Fibroblast of lung (primary cell): ENCODE measurements at regions not wholly inside any gene's neighbourhood (a gene's known extent, or its start where the extent isn't known, plus 50 kb on each side); places are given as distances from the start of the nearest gene placed in this dataset.

ENCODE experiments used
- DNase-seq, 2 donors: peaks; one replicate each; pipeline versions ENCODE4 v3.0.0 to v3.0.0-alpha.2; 2010; ENCODE audit warnings: low read depth in 2 of 2
- H2AFZ ChIP-seq: 2 replicates; pipeline ENCODE4 v1.5.1; 2012; ENCODE audit warnings: low read length, control low read depth, inconsistent platforms
- H3K27ac ChIP-seq: 2 replicates; pipeline ENCODE4 v1.5.1; 2011; ENCODE audit warnings: low read length, control low read depth; ENCODE audit not compliant: insufficient read depth
- H3K27me3 ChIP-seq: 2 replicates; pipeline ENCODE4 v1.5.1; 2011; ENCODE audit warnings: mild to moderate bottlenecking, low read length; ENCODE audit not compliant: control insufficient read depth, insufficient read depth
- H3K36me3 ChIP-seq: 2 replicates; pipeline ENCODE4 v1.5.1; 2011; ENCODE audit warnings: low read length; ENCODE audit not compliant: control insufficient read depth, insufficient read depth
- H3K4me1 ChIP-seq: 2 replicates; pipeline ENCODE4 v1.5.1; 2011; ENCODE audit warnings: low read length; ENCODE audit not compliant: control insufficient read depth, insufficient read depth; ENCODE audit errors: extremely low read depth
- H3K4me2 ChIP-seq: 2 replicates; pipeline ENCODE4 v1.5.1; 2011; ENCODE audit warnings: low read length, control low read depth; ENCODE audit not compliant: insufficient read depth; ENCODE audit errors: extremely low read depth
- H3K4me3 ChIP-seq, 4 experiments: fragments of 200-600 bp in 1 of 4; sonication (generic) in 1 of 4; replicated peaks in 1 of 4; 2 replicates each; pipeline ENCODE4 v1.5.1; 2011 to 2016; ENCODE audit warnings: low read length in 4 of 4, low read depth in 3 of 4, mild to moderate bottlenecking in 3 of 4, control low read depth in 2 of 4, inconsistent platforms in 1 of 4, mixed read lengths in 1 of 4; ENCODE audit not compliant: insufficient read depth in 1 of 4; ENCODE audit errors: control extremely low read depth in 1 of 4
- H3K79me2 ChIP-seq: 2 replicates; pipeline ENCODE4 v1.5.1; 2012; ENCODE audit warnings: mild to moderate bottlenecking, low read length, inconsistent platforms; ENCODE audit not compliant: control insufficient read depth, insufficient read depth
- H3K9ac ChIP-seq: 2 replicates; pipeline ENCODE4 v1.5.1; 2011; ENCODE audit warnings: mild to moderate bottlenecking, low read length, control low read depth; ENCODE audit not compliant: insufficient read depth
- H3K9me3 ChIP-seq: 2 replicates; pipeline ENCODE4 v1.5.1; 2012; ENCODE audit warnings: low read depth, low read length; ENCODE audit not compliant: control insufficient read depth, insufficient read depth
- H4K20me1 ChIP-seq: 2 replicates; pipeline ENCODE4 v1.5.1; 2011; ENCODE audit warnings: low read length; ENCODE audit not compliant: control insufficient read depth, insufficient read depth; ENCODE audit errors: extremely low read depth
- CTCF ChIP-seq, 2 donors: IDR thresholded peaks in 1 of 2; conservative IDR thresholded peaks in 1 of 2; 1 replicate in 1 of 2; 2 replicates in 1 of 2; pipeline ENCODE4 v1.5.1; 2011 to 2012; ENCODE audit warnings: low read length in 2 of 2, control low read depth in 1 of 2, inconsistent platforms in 1 of 2, low read depth in 1 of 2, mild to moderate bottlenecking in 1 of 2
- EZH2 ChIP-seq: IDR thresholded peaks from 2 replicates; pipeline ENCODE4 v1.5.1; 2012; ENCODE audit warnings: low read length, control low read depth, mild to moderate bottlenecking; ENCODE audit errors: missing control alignments

- peak; percentile 55 to 68 for DNase-seq
- Histone ChIP-seq H3K27ac (no peak overlapping the region), H3K79me2 (no peaks in the 10 kb centered on the region), H3K4me3 (no peak overlapping the region), H3K4me1 (no peaks in the 10 kb centered on the region), H4K20me1 (peaks cover 1% of the 10 kb centered on the region), H2AFZ (no peak overlapping the region), H3K4me2 (no peak overlapping the region), H3K9me3 (no peaks in the 10 kb centered on the region), H3K36me3 (no peaks in the 10 kb centered on the region), H3K27me3 (no peaks in the 10 kb centered on the region), H3K9ac (no peak overlapping the region)
- no peak for TF ChIP-seq EZH2
- TF ChIP-seq CTCF (conservative IDR thresholded peaks at IDR 0.05 in 1 of 2, IDR thresholded peaks at IDR 0.05 in 1 of 2; ENCODE audit: low read depth in 1 of 2, low read length in 2 of 2), result no peak
Observed at GRCh38 chrX:131595120-131595519, 51.2 kb downstream of the OR13H1 start.

GRCh38 chrX:131607792-131608369, 64.0 kb downstream of the OR13H1 start:
- no peaks in the 10 kb centered on the region for H3K27me3 ChIP-seq
- peak in 1 of 2 donors; percentile 36 for DNase-seq
- no peaks in the 10 kb centered on the region for H4K20me1 ChIP-seq
- no peak for TF ChIP-seq EZH2
- no peak for TF ChIP-seq CTCF (conservative IDR thresholded peaks at IDR 0.05 in 1 of 2, IDR thresholded peaks at IDR 0.05 in 1 of 2; ENCODE audit: low read depth in 1 of 2, low read length in 2 of 2)
- H3K36me3 ChIP-seq, result no peaks in the 10 kb centered on the region
- H3K4me3 ChIP-seq, result no peak overlapping the region
- no peak overlapping the region for H3K9ac ChIP-seq
- no peaks in the 10 kb centered on the region for H3K4me1 ChIP-seq
- no peak overlapping the region for H2AFZ ChIP-seq
- H3K79me2 ChIP-seq, result no peaks in the 10 kb centered on the region
- no peak overlapping the region for H3K27ac ChIP-seq
- H3K9me3 ChIP-seq, result no peaks in the 10 kb centered on the region
- H3K4me2 ChIP-seq, result no peak overlapping the region

- H3K79me2 ChIP-seq, result no peaks in the 10 kb centered on the region
- TF ChIP-seq EZH2 (no peak), CTCF (conservative IDR thresholded peaks at IDR 0.05 in 1 of 2, IDR thresholded peaks at IDR 0.05 in 1 of 2; ENCODE audit: low read depth in 1 of 2, low read length in 2 of 2) (no peak)
- no peak overlapping the region for H3K27ac ChIP-seq
- DNase-seq, result no peak
- H3K4me1 ChIP-seq, result no peaks in the 10 kb centered on the region
- no peaks in the 10 kb centered on the region for H3K27me3 ChIP-seq
- no peaks in the 10 kb centered on the region for H3K9me3 ChIP-seq
- no peak overlapping the region for H3K4me2 ChIP-seq
- no peaks in the 10 kb centered on the region for H3K36me3 ChIP-seq
- no peak overlapping the region for H3K9ac ChIP-seq
- H4K20me1 ChIP-seq, result no peaks in the 10 kb centered on the region
- H2AFZ ChIP-seq, result no peak overlapping the region
- no peak overlapping the region for H3K4me3 ChIP-seq
Observed at GRCh38 chrX:131609480-131609879, 65.6 kb downstream of the OR13H1 start.
